ENCODE measurements at regions not wholly inside any gene's neighbourhood (a gene's known extent, or its start where the extent isn't known, plus 50 kb on each side); places are given as distances from the start of the nearest gene placed in this dataset.

DNA sequence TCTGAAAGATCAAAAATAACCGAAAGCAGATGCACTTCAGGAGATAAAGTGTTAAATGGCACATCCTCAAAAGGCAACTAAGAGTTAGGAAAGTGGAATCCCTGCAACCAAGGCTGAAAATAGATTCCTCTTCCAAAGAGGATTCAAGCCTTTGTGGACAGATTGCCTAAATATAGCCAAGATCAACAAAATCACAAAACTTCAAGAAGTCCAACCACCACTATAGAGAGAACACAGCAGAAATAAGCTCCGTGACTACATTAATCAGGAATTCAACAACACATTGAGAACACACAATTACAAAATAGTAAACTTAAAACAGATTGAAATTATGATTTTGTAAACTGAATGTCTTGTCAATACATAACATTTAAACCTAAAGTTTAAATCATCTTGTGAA, 165.7 kb downstream of the LNPK start:
- TF ChIP-seq EZH2 (IDR thresholded peaks at IDR 0.05; ENCODE audit: insufficient read depth, poor library complexity, severe bottlenecking) (no peak), EZH2phosphoT487 (IDR thresholded peaks at IDR 0.05; ENCODE audit: insufficient read depth, low read depth) (no peak)

Data from GM23248 (cell line).